HG02870 (cell line): ENCODE measurements at regions not wholly inside any gene's neighbourhood (a gene's known extent, or its start where the extent isn't known, plus 50 kb on each side); places are given as distances from the start of the nearest gene placed in this dataset.

Experiments used
- ATAC-seq: cut with Tn5 transposase; IDR thresholded peaks from one replicate; pipeline ENCODE4 v1.9.1; 2021; ENCODE audit warnings: mild to moderate bottlenecking, moderate library complexity; ENCODE audit not compliant: unreplicated experiment

GRCh38 chr14:83993545-83993944 is 1536.4 kb upstream of the FLRT2 start:
- ATAC-seq: no peak

DNA sequence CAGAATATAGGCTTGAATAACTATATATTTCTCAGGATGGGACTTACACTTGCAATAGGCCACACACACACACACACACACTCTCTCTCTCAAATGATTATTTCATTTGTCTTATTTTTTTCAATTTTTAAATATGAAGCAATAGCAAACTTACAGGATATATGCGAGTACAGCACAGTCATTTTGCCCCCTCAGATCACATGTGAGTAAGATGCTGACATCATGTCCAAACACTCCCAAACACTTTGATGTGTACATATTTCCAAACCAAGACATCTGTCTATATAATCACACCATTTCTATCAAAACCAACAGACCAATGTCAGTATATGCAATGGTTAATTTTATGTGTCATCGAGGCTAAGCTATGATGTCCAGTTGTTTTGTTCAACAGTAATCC is 1535.9 kb upstream of the FLRT2 start:
- no peak for ATAC-seq

- no peak for ATAC-seq
Measured at GRCh38 chr14:84001023-84001422, 1528.9 kb upstream of the FLRT2 start.

GRCh38 chr14:84003346-84003745 is 1526.6 kb upstream of the FLRT2 start:
- no peak for ATAC-seq

DNA sequence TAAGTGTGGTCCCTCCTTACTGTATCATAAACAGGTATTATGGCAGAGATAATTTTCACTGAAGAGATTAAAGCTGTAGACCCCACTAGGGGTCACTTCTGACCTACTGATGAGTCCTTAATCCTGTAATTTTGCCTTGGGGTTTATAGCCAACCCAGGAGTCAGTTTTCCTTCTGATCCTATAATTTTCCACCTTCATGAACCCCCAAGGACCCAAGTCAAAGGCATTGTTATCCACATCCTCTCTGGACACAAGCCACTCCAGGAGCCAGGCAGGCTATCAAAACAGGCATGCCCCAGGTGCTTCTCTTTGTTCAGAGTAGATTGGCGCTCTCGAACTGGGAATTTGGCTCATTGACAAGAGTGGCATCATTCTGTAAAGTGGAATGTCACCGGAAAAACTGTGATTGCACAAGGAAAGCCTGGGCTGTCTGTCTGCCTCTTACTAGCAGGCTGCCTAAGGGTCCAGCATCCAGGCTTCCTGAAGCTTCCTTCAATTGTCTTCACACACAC is 1523.2 kb upstream of the FLRT2 start:
- no peak for ATAC-seq

- no peak for ATAC-seq
Measured at GRCh38 chr14:84013424-84013823, 1516.5 kb upstream of the FLRT2 start.

GRCh38 chr14:84017495-84017894 is 1512.4 kb upstream of the FLRT2 start:
- no peak for ATAC-seq

- ATAC-seq: no peak
Measured at GRCh38 chr14:84021433-84021832, 1508.5 kb upstream of the FLRT2 start.

DNA sequence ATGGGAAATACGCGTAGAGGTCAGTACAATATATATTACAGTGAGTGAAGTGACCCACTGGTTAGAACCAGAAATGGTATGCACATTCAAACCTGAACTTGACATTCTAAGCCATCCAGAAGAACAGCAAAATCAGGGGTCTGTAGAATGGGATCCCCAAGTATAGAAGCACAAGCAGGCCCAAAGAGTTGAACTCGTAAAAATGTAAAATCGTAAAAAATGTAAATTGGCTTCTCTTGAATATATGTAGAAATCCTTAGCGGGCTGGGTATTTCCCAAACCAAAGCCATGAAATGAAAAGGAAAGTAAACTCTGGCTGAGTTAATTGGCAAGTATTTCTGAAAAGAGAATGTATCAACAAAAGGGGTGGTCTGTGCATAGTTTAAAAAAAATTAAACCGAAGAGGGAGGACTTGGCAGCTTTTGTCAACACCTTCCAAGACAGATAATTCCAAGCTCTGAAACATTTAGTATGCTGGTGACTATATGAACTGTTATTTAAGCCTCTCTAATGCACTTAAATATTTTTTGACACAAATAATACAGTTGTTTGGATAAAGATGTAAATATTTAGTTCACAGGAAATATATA is 1505.6 kb upstream of the FLRT2 start:
- no peak for ATAC-seq

DNA sequence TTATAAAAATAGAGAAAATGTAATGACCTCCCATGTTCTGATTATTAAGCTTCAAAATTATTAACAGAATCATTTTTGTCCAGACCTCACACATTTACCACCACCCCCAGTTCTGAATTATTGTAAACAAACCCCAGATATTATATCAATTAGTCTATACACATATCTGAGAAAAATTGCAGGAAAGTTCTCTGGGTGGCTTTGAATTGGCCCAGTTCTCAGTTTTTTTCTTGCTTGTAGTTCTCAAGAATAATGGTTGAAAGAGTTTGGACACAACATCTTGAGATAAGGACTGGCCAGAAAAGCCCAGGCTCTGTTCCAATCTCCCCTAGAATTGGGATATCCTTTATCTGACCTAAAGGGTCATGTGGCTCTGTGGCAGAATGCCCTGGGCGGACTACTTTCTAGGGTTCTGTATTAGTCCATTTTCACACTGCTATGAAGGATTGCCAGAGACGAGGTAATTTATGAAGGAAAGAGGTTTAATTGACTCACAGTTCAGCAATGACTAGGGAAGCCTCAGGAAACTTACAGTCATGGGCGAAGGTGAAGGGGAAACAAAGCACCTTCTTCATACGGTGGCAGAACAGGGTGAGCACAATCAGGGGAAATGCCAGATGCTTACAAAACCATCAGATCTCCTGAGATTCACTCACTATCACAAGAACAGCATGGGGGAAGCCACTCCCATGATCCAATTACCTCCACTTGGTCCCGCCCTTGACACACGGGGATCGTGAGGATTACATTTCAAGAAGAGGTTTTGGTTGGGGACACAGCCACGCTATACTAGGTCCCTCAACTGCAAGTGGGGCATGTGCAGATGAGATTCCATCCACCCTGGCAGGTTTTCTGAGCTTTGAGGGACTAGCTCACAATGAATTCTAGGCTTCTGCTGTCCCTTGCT is 1504.6 kb upstream of the FLRT2 start:
- ATAC-seq: no peak

- ATAC-seq: no peak
Measured at GRCh38 chr14:84027351-84027750, 1502.6 kb upstream of the FLRT2 start.

DNA sequence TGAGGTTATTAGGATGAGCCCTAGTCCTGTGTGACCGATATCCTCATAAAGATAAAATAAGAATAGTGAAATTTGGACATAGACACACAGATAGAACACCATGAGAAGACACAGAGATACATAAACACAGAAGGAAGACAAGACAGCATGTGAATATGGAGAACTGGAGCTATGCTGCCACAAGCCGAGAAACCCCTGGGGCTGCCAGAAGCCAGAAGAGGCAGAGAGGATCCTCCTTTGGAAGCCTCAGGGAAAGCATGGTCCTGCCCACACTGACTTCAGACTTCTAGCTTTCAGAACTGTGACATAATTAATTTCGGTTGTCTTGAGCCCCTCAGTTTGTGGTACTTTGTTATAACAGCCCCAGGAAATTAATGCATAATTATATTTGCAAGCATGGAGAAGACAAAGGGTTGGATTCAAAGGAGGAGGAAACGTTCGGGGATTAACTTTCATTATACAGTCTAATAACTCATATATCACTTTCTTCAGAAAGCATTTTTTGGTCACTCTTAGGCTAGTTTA is 1501.8 kb upstream of the FLRT2 start:
- no peak for ATAC-seq

GRCh38 chr14:84029246-84029645 is 1500.7 kb upstream of the FLRT2 start:
- ATAC-seq: no peak

GRCh38 chr14:84029720-84030119 is 1500.2 kb upstream of the FLRT2 start:
- ATAC-seq: no peak

DNA sequence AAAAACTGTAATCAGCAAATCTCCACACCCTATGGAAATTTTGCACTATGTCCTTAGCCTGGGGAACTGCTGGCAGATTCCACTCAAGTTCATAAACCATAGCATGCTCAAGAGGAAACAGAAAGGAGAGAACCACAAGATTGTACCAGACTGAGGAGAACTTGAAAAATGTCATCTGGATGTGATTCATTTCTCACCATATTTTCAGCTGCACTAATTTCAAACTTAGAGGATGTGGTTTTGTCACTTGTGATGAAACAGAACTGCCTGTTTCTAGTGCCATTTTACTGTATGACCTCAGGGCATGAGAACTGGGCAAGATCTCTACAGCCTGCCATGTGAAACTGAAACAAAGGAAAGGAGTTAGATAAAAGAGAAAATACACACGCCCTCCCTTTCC is 1493.1 kb upstream of the FLRT2 start:
- no peak for ATAC-seq

DNA sequence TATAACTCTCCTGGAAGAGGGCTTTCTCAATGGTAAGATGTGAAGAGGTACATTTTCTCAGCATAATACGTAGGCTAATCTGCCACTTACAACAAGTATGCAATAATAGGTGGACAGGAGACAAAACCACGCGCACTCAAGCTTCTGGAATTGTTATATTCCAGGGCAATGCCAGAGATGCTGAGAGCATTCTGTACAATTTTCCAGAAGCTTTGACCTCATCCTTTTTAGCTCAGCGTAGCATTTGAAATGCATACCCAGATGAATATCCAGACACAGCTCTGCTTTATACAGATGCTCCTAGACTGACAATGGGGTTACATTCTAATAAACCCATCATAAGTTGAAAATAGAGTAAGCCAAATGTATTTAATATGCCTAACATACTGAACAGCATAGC is 1492.4 kb upstream of the FLRT2 start:
- no peak for ATAC-seq

- ATAC-seq: no peak
Measured at GRCh38 chr14:84040101-84040500, 1489.8 kb upstream of the FLRT2 start.

- no peak for ATAC-seq
Measured at GRCh38 chr14:84041421-84041820, 1488.5 kb upstream of the FLRT2 start.

DNA sequence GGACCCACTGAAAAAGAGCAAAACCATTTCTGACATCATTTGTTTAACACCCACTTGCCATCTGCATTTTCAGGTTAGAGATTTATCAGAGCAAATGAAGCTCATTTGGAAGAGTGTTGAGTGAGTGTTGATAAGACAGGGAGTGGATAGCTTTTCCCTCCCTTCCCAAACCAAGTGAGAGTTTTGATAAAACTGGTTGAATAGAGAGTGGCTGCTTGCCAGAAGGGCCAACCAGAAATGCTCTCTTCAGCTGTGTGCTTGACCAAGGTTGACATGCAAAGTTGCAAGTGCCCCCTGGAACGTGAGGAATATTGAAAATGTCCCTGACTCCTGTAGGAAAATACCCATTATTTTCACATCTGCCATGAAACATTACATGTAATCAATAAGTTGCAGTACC is 1487.0 kb upstream of the FLRT2 start:
- ATAC-seq: no peak

- no peak for ATAC-seq
Measured at GRCh38 chr14:84064316-84065125, 1465.4 kb upstream of the FLRT2 start.

DNA sequence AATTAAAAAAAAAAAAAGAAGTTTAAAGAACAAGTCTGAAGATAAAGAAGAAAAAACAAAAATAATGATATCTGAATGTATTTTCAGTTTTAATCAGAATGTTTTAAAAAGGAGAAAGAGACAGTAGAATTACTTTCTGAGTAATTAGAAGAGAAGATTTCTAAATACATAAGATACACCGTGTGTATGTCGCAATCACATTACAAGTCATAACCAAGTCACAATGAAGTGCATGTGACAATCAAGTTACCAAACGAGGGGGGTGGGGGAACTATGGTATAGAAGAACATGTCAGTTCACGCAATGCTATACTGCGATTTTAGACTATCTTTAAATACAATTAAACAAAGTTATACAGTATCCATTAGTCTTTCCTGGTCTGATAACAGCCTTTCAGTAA is 1464.1 kb upstream of the FLRT2 start:
- ATAC-seq: no peak
